ENCODE measurements at regions not wholly inside any gene's neighbourhood (a gene's known extent, or its start where the extent isn't known, plus 50 kb on each side); places are given as distances from the start of the nearest gene placed in this dataset.

DNA sequence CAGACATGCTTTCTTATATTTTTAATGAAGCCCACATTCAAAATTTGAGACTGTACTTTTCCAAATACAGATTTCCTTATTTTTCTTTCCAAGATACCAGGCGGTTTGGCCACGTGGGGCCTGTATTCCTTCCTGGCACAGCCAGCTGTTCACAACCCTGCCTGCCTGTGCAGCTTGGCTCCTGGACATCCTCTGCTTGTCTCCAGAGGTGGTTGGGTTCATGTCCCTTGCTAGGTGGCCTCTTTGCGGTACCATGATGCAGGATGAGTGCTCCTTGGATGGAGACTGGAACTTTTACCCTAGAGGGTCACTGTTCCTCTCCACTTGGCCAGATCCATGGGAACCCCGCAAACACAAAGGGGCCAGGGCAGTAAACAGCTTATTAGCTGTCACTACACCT, 297.5 kb upstream of the MSX2 start:
- TF ChIP-seq POLR2A (IDR thresholded peaks at IDR 0.05), result no peak
- TF ChIP-seq, protein P1, sequence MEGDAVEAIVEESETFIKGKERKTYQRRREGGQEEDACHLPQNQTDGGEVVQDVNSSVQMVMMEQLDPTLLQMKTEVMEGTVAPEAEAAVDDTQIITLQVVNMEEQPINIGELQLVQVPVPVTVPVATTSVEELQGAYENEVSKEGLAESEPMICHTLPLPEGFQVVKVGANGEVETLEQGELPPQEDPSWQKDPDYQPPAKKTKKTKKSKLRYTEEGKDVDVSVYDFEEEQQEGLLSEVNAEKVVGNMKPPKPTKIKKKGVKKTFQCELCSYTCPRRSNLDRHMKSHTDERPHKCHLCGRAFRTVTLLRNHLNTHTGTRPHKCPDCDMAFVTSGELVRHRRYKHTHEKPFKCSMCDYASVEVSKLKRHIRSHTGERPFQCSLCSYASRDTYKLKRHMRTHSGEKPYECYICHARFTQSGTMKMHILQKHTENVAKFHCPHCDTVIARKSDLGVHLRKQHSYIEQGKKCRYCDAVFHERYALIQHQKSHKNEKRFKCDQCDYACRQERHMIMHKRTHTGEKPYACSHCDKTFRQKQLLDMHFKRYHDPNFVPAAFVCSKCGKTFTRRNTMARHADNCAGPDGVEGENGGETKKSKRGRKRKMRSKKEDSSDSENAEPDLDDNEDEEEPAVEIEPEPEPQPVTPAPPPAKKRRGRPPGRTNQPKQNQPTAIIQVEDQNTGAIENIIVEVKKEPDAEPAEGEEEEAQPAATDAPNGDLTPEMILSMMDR (IDR thresholded peaks at IDR 0.05), result no peak
